ENCODE measurements at regions not wholly inside any gene's neighbourhood (a gene's known extent, or its start where the extent isn't known, plus 50 kb on each side); places are given as distances from the start of the nearest gene placed in this dataset.
"Not testable (repeated sequence)": the region's sequence is repeated elsewhere in the genome, so short reads cannot be mapped to it uniquely, and the experiment has no call there.

GRCh38 chr10:37510520-37510919, 346.9 kb downstream of the ZNF248 start:
- H3K4me2 ChIP-seq (ENCODE audit: low read length); H4K5ac ChIP-seq (ENCODE audit: low read length); H2BK15ac ChIP-seq (replicated peaks; ENCODE audit: low read depth); H2AK5ac ChIP-seq (ENCODE audit: low read length); H3K9ac ChIP-seq (ENCODE audit: low read length); H3K18ac ChIP-seq (ENCODE audit: low read length); H3K4ac ChIP-seq (ENCODE audit: low read depth, low read length); H3K27me3 ChIP-seq (ENCODE audit: insufficient read depth, low read length, poor library complexity); H3K27ac ChIP-seq (ENCODE audit: low read depth, low read length); H3K36me3 ChIP-seq (ENCODE audit: control insufficient read depth, insufficient read depth, low read length); H3K23ac ChIP-seq (ENCODE audit: low read length); DNase-seq; H3K4me1 ChIP-seq (ENCODE audit: control insufficient read depth, low read depth, low read length); H4K8ac ChIP-seq (ENCODE audit: low read depth, low read length); H3K79me2 ChIP-seq (ENCODE audit: control insufficient read depth, insufficient read depth, low read length); H3K79me1 ChIP-seq (ENCODE audit: low read length); H2BK120ac ChIP-seq (ENCODE audit: low read depth, low read length); H2BK5ac ChIP-seq (ENCODE audit: low read length); H3K4me3 ChIP-seq (ENCODE audit: low read length); H3K56ac ChIP-seq (ENCODE audit: low read length): not testable (repeated sequence)
- WGBS (ENCODE audit: extremely low coverage, insufficient coverage, low lambda C conversion rate): no CpG with 5 or more reads among the region's 3 CpGs

GRCh38 chr10:37496061-37496460, 361.3 kb downstream of the ZNF248 start:
- H3K4me1 ChIP-seq (ENCODE audit: control insufficient read depth, low read depth, low read length): no peaks in the 10 kb centered on the region
- H3K56ac ChIP-seq (ENCODE audit: low read length): no peak overlapping the region
- H3K23ac ChIP-seq (ENCODE audit: low read length): no peak overlapping the region
- H3K9ac ChIP-seq (ENCODE audit: low read length): no peak overlapping the region
- no peaks in the 10 kb centered on the region for H3K27me3 ChIP-seq (ENCODE audit: insufficient read depth, low read length, poor library complexity)
- no peak overlapping the region for H4K8ac ChIP-seq (ENCODE audit: low read depth, low read length)
- H4K5ac ChIP-seq (ENCODE audit: low read length): no peak overlapping the region
- no CpG with 5 or more reads among the region's 3 CpGs for WGBS (ENCODE audit: extremely low coverage, insufficient coverage, low lambda C conversion rate)
- no peak overlapping the region for H2BK15ac ChIP-seq (replicated peaks; ENCODE audit: low read depth)
- H3K4me3 ChIP-seq (ENCODE audit: low read length): no peak overlapping the region
- H2AK5ac ChIP-seq (ENCODE audit: low read length): no peak overlapping the region
- H3K36me3 ChIP-seq (ENCODE audit: control insufficient read depth, insufficient read depth, low read length): no peaks in the 10 kb centered on the region
- no peak overlapping the region for H3K4ac ChIP-seq (ENCODE audit: low read depth, low read length)
- H2BK5ac ChIP-seq (ENCODE audit: low read length): no peak overlapping the region
- no peak overlapping the region for H3K18ac ChIP-seq (ENCODE audit: low read length)
- DNase-seq: no peak
- H3K27ac ChIP-seq (ENCODE audit: low read depth, low read length): no peak overlapping the region
- no peak overlapping the region for H3K4me2 ChIP-seq (ENCODE audit: low read length)
- no peaks in the 10 kb centered on the region for H3K79me1 ChIP-seq (ENCODE audit: low read length)
- no peaks in the 10 kb centered on the region for H3K79me2 ChIP-seq (ENCODE audit: control insufficient read depth, insufficient read depth, low read length)
- no peak overlapping the region for H2BK120ac ChIP-seq (ENCODE audit: low read depth, low read length)

- Histone ChIP-seq H4K8ac (ENCODE audit: low read depth, low read length) (no peak overlapping the region), H2BK5ac (ENCODE audit: low read length) (no peak overlapping the region), H3K23ac (ENCODE audit: low read length) (no peak overlapping the region), H2BK15ac (replicated peaks; ENCODE audit: low read depth) (no peak overlapping the region), H3K36me3 (ENCODE audit: control insufficient read depth, insufficient read depth, low read length) (no peaks in the 10 kb centered on the region), H3K4ac (ENCODE audit: low read depth, low read length) (no peak overlapping the region), H4K5ac (ENCODE audit: low read length) (no peak overlapping the region), H3K18ac (ENCODE audit: low read length) (no peak overlapping the region), H3K79me1 (ENCODE audit: low read length) (no peaks in the 10 kb centered on the region), H3K56ac (ENCODE audit: low read length) (no peak overlapping the region), H3K4me1 (ENCODE audit: control insufficient read depth, low read depth, low read length) (no peaks in the 10 kb centered on the region), H3K4me3 (ENCODE audit: low read length) (no peak overlapping the region), H2AK5ac (ENCODE audit: low read length) (no peak overlapping the region), H3K27ac (ENCODE audit: low read depth, low read length) (no peak overlapping the region), H3K27me3 (ENCODE audit: insufficient read depth, low read length, poor library complexity) (no peaks in the 10 kb centered on the region), H3K4me2 (ENCODE audit: low read length) (no peak overlapping the region), H2BK120ac (ENCODE audit: low read depth, low read length) (no peak overlapping the region), H3K9ac (ENCODE audit: low read length) (no peak overlapping the region), H3K79me2 (ENCODE audit: control insufficient read depth, insufficient read depth, low read length) (no peaks in the 10 kb centered on the region)
- WGBS (ENCODE audit: extremely low coverage, insufficient coverage, low lambda C conversion rate): no CpG with 5 or more reads among the region's 1 CpG
- DNase-seq: peak; percentile 2
These were observed 362.0 kb downstream of the ZNF248 start for GRCh38 chr10:37495415-37495814.

- H3K27me3 ChIP-seq (ENCODE audit: insufficient read depth, low read length, poor library complexity); H3K56ac ChIP-seq (ENCODE audit: low read length); H3K36me3 ChIP-seq (ENCODE audit: control insufficient read depth, insufficient read depth, low read length); H2BK120ac ChIP-seq (ENCODE audit: low read depth, low read length); H3K18ac ChIP-seq (ENCODE audit: low read length); H3K4ac ChIP-seq (ENCODE audit: low read depth, low read length); H2AK5ac ChIP-seq (ENCODE audit: low read length); H3K9ac ChIP-seq (ENCODE audit: low read length); H3K4me2 ChIP-seq (ENCODE audit: low read length); H3K4me3 ChIP-seq (ENCODE audit: low read length); H3K23ac ChIP-seq (ENCODE audit: low read length); H2BK15ac ChIP-seq (replicated peaks; ENCODE audit: low read depth); H3K79me1 ChIP-seq (ENCODE audit: low read length); H3K79me2 ChIP-seq (ENCODE audit: control insufficient read depth, insufficient read depth, low read length); H3K4me1 ChIP-seq (ENCODE audit: control insufficient read depth, low read depth, low read length); H4K8ac ChIP-seq (ENCODE audit: low read depth, low read length); H4K5ac ChIP-seq (ENCODE audit: low read length); H2BK5ac ChIP-seq (ENCODE audit: low read length); H3K27ac ChIP-seq (ENCODE audit: low read depth, low read length): not testable (repeated sequence)
- no CpG with 5 or more reads among the region's 3 CpGs for WGBS (ENCODE audit: extremely low coverage, insufficient coverage, low lambda C conversion rate)
- DNase-seq: peak; percentile 1
These were observed 364.1 kb downstream of the ZNF248 start for GRCh38 chr10:37493185-37493796.

GRCh38 chr10:37490266-37490665, 364.9 kb downstream of the ANKRD30A start:
- no peak for DNase-seq
- Histone ChIP-seq H3K79me2 (ENCODE audit: control insufficient read depth, insufficient read depth, low read length) (no peaks in the 10 kb centered on the region), H4K8ac (ENCODE audit: low read depth, low read length) (no peak overlapping the region), H3K23ac (ENCODE audit: low read length) (no peak overlapping the region), H3K79me1 (ENCODE audit: low read length) (no peaks in the 10 kb centered on the region), H3K27ac (ENCODE audit: low read depth, low read length) (no peak overlapping the region), H2AK5ac (ENCODE audit: low read length) (no peak overlapping the region), H3K4ac (ENCODE audit: low read depth, low read length) (no peak overlapping the region), H3K4me3 (ENCODE audit: low read length) (no peak overlapping the region), H3K27me3 (ENCODE audit: insufficient read depth, low read length, poor library complexity) (no peaks in the 10 kb centered on the region), H3K4me1 (ENCODE audit: control insufficient read depth, low read depth, low read length) (no peaks in the 10 kb centered on the region), H3K18ac (ENCODE audit: low read length) (no peak overlapping the region), H3K56ac (ENCODE audit: low read length) (no peak overlapping the region), H2BK5ac (ENCODE audit: low read length) (no peak overlapping the region), H3K9ac (ENCODE audit: low read length) (no peak overlapping the region), H4K5ac (ENCODE audit: low read length) (no peak overlapping the region), H3K36me3 (ENCODE audit: control insufficient read depth, insufficient read depth, low read length) (no peaks in the 10 kb centered on the region), H2BK15ac (replicated peaks; ENCODE audit: low read depth) (no peak overlapping the region), H3K4me2 (ENCODE audit: low read length) (no peak overlapping the region), H2BK120ac (ENCODE audit: low read depth, low read length) (no peak overlapping the region)
- no CpG with 5 or more reads among the region's 4 CpGs for WGBS (ENCODE audit: extremely low coverage, insufficient coverage, low lambda C conversion rate)

GRCh38 chr10:37489658-37490003, 364.2 kb downstream of the ANKRD30A start:
- Histone ChIP-seq H3K18ac (ENCODE audit: low read length) (no peak overlapping the region), H2BK120ac (ENCODE audit: low read depth, low read length) (no peak overlapping the region), H3K27me3 (ENCODE audit: insufficient read depth, low read length, poor library complexity) (no peaks in the 10 kb centered on the region), H4K5ac (ENCODE audit: low read length) (no peak overlapping the region), H3K9ac (ENCODE audit: low read length) (no peak overlapping the region), H3K36me3 (ENCODE audit: control insufficient read depth, insufficient read depth, low read length) (no peaks in the 10 kb centered on the region), H3K4ac (ENCODE audit: low read depth, low read length) (no peak overlapping the region), H3K4me1 (ENCODE audit: control insufficient read depth, low read depth, low read length) (no peaks in the 10 kb centered on the region), H3K4me2 (ENCODE audit: low read length) (no peak overlapping the region), H3K4me3 (ENCODE audit: low read length) (no peak overlapping the region), H2BK15ac (replicated peaks; ENCODE audit: low read depth) (no peak overlapping the region), H2AK5ac (ENCODE audit: low read length) (no peak overlapping the region), H3K56ac (ENCODE audit: low read length) (no peak overlapping the region), H3K23ac (ENCODE audit: low read length) (no peak overlapping the region), H3K79me1 (ENCODE audit: low read length) (no peaks in the 10 kb centered on the region), H3K79me2 (ENCODE audit: control insufficient read depth, insufficient read depth, low read length) (no peaks in the 10 kb centered on the region), H2BK5ac (ENCODE audit: low read length) (no peak overlapping the region), H4K8ac (ENCODE audit: low read depth, low read length) (no peak overlapping the region), H3K27ac (ENCODE audit: low read depth, low read length) (no peak overlapping the region)
- WGBS (ENCODE audit: extremely low coverage, insufficient coverage, low lambda C conversion rate): no CpG with 5 or more reads among the region's 1 CpG
- DNase-seq: no peak

All from mesendoderm (in vitro differentiated cells).